ENCODE measurements at regions not wholly inside any gene's neighbourhood (a gene's known extent, or its start where the extent isn't known, plus 50 kb on each side); places are given as distances from the start of the nearest gene placed in this dataset.
"Not testable (repeated sequence)": the region's sequence is repeated elsewhere in the genome, so short reads cannot be mapped to it uniquely, and the experiment has no call there.

GRCh38 chr3:607480-607879, 410.9 kb downstream of the CHL1 start:
- not testable (repeated sequence) for H3K27me3 Mint-ChIP-seq (ENCODE audit: insufficient read depth); H3K9me3 Mint-ChIP-seq; H3K4me1 Mint-ChIP-seq

GRCh38 chr3:621714-622113, 425.2 kb downstream of the CHL1 start:
- no peak overlapping the region for H3K4me3 ChIP-seq (ENCODE audit: low read length)
- H3K4me1 Mint-ChIP-seq, result no peaks in the 10 kb centered on the region
- no peak for TF ChIP-seq CTCF (conservative IDR thresholded peaks at IDR 0.05)
- H3K9me3 ChIP-seq (ENCODE audit: control insufficient read depth, low read length), result peaks cover 53% of the 10 kb centered on the region
- H3K27ac ChIP-seq (ENCODE audit: low read depth, low read length), result no peak overlapping the region
- no peaks in the 10 kb centered on the region for H3K36me3 Mint-ChIP-seq (ENCODE audit: low read depth)
- H3K27me3 ChIP-seq (ENCODE audit: control insufficient read depth, insufficient read depth, low read length, poor library complexity, severe bottlenecking), result no peaks in the 10 kb centered on the region
- H3K9ac ChIP-seq (ENCODE audit: extremely low read depth, low read length, poor library complexity, severe bottlenecking), result no peak overlapping the region
- H3K27me3 Mint-ChIP-seq (ENCODE audit: insufficient read depth), result peaks cover 5% of the 10 kb centered on the region
- no peak overlapping the region for H3K27ac Mint-ChIP-seq
- H3K9me3 Mint-ChIP-seq, result no peaks in the 10 kb centered on the region
- H3K36me3 ChIP-seq (ENCODE audit: control insufficient read depth, insufficient read depth, low read length), result no peaks in the 10 kb centered on the region
- no peaks in the 10 kb centered on the region for H3K4me1 ChIP-seq (ENCODE audit: control insufficient read depth, insufficient read depth, low read length)
- no peak overlapping the region for H3K4me3 Mint-ChIP-seq
- no peak for DNase-seq

More at GRCh38 chr3:607480-607879, 410.9 kb downstream of the CHL1 start:
- not testable (repeated sequence) for H3K36me3 Mint-ChIP-seq (ENCODE audit: low read depth); DNase-seq; H3K27me3 ChIP-seq (ENCODE audit: control insufficient read depth, insufficient read depth, low read length, poor library complexity, severe bottlenecking); H3K4me3 ChIP-seq (ENCODE audit: low read length); H3K9ac ChIP-seq (ENCODE audit: extremely low read depth, low read length, poor library complexity, severe bottlenecking); H3K9me3 ChIP-seq (ENCODE audit: control insufficient read depth, low read length); H3K27ac Mint-ChIP-seq; H3K36me3 ChIP-seq (ENCODE audit: control insufficient read depth, insufficient read depth, low read length); H3K27ac ChIP-seq (ENCODE audit: low read depth, low read length); H3K4me1 ChIP-seq (ENCODE audit: control insufficient read depth, insufficient read depth, low read length); H3K4me3 Mint-ChIP-seq
- WGBS, 2 experiments (ENCODE audit: insufficient coverage in 1 of 2, insufficient read length in 1 of 2), result 78% methylated on average over 2 of the region's 4 CpGs; no CpG with 5 or more reads in 1 of the 2 experiments

GRCh38 chr3:622314-622713, 425.8 kb downstream of the CHL1 start:
- Mint-ChIP-seq H3K4me3 (no peak overlapping the region), H3K27me3 (ENCODE audit: insufficient read depth) (peaks cover 5% of the 10 kb centered on the region), H3K36me3 (ENCODE audit: low read depth) (no peaks in the 10 kb centered on the region), H3K9me3 (no peaks in the 10 kb centered on the region), H3K4me1 (no peaks in the 10 kb centered on the region), H3K27ac (no peak overlapping the region)
- Histone ChIP-seq H3K36me3 (ENCODE audit: control insufficient read depth, insufficient read depth, low read length) (no peaks in the 10 kb centered on the region), H3K4me1 (ENCODE audit: control insufficient read depth, insufficient read depth, low read length) (no peaks in the 10 kb centered on the region), H3K9me3 (ENCODE audit: control insufficient read depth, low read length) (peaks cover 58% of the 10 kb centered on the region), H3K27me3 (ENCODE audit: control insufficient read depth, insufficient read depth, low read length, poor library complexity, severe bottlenecking) (no peaks in the 10 kb centered on the region), H3K9ac (ENCODE audit: extremely low read depth, low read length, poor library complexity, severe bottlenecking) (no peak overlapping the region), H3K27ac (ENCODE audit: low read depth, low read length) (no peak overlapping the region), H3K4me3 (ENCODE audit: low read length) (no peak overlapping the region)
- 81 to 90% methylated on average over 3 to 6 of the region's 7 CpGs for WGBS, 2 experiments (ENCODE audit: insufficient coverage in 1 of 2, insufficient read length in 1 of 2)
- no peak for TF ChIP-seq CTCF (conservative IDR thresholded peaks at IDR 0.05)
- no peak for DNase-seq

- TF ChIP-seq CTCF (conservative IDR thresholded peaks at IDR 0.05), result no peak
- Mint-ChIP-seq H3K4me3 (no peak overlapping the region), H3K9me3 (no peaks in the 10 kb centered on the region), H3K4me1 (no peaks in the 10 kb centered on the region), H3K36me3 (ENCODE audit: low read depth) (no peaks in the 10 kb centered on the region), H3K27ac (no peak overlapping the region), H3K27me3 (ENCODE audit: insufficient read depth) (peaks cover 7% of the 10 kb centered on the region)
- WGBS, 2 experiments (ENCODE audit: insufficient coverage in 1 of 2, insufficient read length in 1 of 2), result 76% methylated on average over 4 of the region's 4 CpGs; no CpG with 5 or more reads in 1 of the 2 experiments
- H3K36me3 ChIP-seq (ENCODE audit: control insufficient read depth, insufficient read depth, low read length), result no peaks in the 10 kb centered on the region
- no peak for DNase-seq
- no peak overlapping the region for H3K4me3 ChIP-seq (ENCODE audit: low read length)
- no peaks in the 10 kb centered on the region for H3K27me3 ChIP-seq (ENCODE audit: control insufficient read depth, insufficient read depth, low read length, poor library complexity, severe bottlenecking)
- H3K9ac ChIP-seq (ENCODE audit: extremely low read depth, low read length, poor library complexity, severe bottlenecking), result no peak overlapping the region
- no peak overlapping the region for H3K27ac ChIP-seq (ENCODE audit: low read depth, low read length)
- no peaks in the 10 kb centered on the region for H3K4me1 ChIP-seq (ENCODE audit: control insufficient read depth, insufficient read depth, low read length)
- H3K9me3 ChIP-seq (ENCODE audit: control insufficient read depth, low read length), result peaks cover 70% of the 10 kb centered on the region
Observed at GRCh38 chr3:623914-624545, 427.5 kb downstream of the CHL1 start.
